GM12872 (cell line): ENCODE measurements at regions not wholly inside any gene's neighbourhood (a gene's known extent, or its start where the extent isn't known, plus 50 kb on each side); places are given as distances from the start of the nearest gene placed in this dataset.

Experiments used
- TF ChIP-seq, protein P1 (sequence below): IDR thresholded peaks from 3 replicates; pipeline ENCODE4 v1.5.1; 2011; ENCODE audit warnings: low read depth, mild to moderate bottlenecking, low read length, moderate library complexity; ENCODE audit not compliant: insufficient read depth

DNA sequence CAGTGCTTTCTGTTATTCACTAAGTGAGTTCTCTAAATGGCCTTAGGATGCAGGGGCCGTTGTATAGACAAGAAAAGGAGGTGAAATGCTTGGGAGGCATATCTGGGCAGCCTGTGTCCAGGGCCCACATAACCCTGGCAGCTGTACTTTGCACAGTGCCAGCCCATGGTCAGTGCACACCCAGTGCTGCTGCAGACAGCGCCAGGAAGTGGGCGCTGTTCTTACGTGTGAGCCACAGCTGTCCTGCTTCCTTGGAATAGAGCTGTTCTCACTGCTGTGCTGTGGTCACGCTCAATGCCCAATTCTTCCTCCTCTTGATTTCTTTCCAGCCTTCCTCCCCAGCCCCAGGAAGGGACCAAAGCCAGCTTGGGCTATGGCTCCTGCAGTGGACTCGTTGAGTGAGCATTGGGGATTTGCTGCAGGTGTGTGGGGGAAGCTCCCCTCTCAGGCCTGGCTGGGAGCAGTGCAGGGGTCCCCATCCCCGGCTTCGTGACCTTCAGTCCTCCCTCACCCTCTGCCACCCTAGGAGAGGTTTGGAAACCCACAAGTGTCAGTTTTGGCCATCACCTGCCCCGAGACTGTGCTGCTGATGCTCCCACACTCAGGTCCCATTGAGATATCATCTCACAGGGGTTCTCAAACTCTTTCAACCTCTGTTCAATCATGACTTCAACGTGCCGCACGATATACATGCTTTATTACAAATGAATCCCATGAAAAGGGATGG lies 246.8 kb upstream of the EXOC2 start:
- TF ChIP-seq, protein P1, sequence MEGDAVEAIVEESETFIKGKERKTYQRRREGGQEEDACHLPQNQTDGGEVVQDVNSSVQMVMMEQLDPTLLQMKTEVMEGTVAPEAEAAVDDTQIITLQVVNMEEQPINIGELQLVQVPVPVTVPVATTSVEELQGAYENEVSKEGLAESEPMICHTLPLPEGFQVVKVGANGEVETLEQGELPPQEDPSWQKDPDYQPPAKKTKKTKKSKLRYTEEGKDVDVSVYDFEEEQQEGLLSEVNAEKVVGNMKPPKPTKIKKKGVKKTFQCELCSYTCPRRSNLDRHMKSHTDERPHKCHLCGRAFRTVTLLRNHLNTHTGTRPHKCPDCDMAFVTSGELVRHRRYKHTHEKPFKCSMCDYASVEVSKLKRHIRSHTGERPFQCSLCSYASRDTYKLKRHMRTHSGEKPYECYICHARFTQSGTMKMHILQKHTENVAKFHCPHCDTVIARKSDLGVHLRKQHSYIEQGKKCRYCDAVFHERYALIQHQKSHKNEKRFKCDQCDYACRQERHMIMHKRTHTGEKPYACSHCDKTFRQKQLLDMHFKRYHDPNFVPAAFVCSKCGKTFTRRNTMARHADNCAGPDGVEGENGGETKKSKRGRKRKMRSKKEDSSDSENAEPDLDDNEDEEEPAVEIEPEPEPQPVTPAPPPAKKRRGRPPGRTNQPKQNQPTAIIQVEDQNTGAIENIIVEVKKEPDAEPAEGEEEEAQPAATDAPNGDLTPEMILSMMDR = no peak

DNA sequence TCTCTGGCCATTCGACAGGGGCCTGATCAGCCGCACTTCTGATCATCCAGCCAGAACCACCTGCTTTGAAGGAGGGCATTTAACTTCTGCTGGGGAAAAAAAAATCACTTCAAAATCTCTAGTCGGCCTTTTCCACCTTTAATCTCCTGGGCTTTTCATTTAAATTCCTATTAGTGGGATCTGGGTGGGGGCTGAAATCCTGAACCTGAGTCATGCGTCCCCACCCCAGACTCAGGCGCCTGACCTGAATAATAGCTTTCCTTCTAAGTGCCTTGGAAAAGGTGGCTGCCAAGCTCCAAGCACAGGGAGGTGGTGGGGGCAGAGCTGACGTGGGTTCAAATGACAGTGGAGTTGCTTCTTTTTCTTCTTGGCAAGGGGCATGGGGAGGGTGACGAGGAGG lies 246.0 kb upstream of the EXOC2 start:
- TF ChIP-seq, protein P1 = no peak

DNA sequence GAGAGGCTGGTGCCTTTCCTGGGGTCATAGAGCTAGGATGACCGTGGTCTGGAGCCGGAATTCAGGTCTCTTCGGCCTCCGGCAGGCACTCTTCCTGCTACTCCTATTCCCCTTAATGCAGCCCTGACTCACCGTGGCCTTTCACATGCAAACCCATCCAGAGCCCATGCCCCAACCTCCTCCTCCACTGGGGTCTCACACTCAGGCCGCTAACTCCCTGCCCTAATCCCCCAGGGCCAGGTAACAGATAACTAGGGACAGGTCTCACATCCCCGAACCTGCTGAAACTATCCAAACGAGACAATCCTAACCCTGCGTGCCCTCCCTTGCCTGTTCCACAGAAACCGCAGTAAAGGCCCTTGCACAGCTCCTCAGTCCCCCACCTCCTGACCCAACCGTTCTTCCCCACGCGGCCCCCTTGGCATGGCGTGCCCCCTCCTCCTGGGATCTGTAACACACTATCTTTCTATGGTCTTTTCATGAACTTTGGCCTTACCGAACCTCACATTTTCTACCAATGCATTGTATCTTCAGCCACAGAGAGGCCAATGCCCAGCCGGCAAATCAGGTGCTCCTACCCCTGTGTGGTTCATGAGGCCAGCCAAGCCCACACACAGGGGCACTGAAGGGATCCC lies 245.4 kb upstream of the EXOC2 start:
- TF ChIP-seq, protein P1 = no peak

DNA sequence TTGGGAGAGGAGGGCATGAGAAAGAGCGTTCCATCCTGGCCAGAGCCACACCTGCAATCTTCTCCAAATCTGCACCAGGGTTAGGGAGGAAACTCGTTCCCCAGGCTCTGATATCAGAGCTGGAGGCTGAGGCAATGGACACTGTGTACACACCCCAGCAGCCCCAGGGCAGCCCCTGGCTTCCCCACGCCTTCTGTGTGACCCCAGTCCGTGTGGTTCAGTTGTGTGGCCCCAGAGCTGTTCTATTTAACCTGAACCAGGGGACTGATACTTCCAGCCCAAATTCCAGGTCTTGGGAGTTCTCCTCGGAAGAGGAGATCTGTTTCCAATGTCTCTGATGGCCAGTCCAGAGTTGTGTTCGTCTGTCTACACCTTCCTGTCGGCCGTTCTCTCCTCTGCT lies 242.6 kb upstream of the EXOC2 start:
- TF ChIP-seq, protein P1 = no peak

DNA sequence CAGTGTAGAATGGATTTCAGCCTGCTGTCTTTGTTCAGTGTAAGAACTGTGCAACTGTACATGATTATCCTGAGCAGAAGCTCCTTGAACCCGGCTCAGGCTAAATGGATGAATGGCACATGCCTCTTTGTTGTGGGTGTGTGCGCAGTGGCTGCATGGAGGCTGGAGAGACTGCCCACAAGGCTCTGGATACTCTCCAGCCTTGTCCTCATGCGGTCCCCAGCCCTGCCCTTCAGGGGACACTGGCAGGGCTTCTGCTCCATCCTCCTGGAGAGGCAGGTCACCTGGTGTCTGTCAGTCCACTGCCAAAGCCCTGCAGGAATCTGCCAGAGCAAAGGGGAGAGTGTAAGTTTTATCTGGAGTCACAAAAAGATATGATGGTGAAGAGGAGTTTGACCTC lies 241.7 kb upstream of the EXOC2 start:
- TF ChIP-seq, protein P1 = no peak

DNA sequence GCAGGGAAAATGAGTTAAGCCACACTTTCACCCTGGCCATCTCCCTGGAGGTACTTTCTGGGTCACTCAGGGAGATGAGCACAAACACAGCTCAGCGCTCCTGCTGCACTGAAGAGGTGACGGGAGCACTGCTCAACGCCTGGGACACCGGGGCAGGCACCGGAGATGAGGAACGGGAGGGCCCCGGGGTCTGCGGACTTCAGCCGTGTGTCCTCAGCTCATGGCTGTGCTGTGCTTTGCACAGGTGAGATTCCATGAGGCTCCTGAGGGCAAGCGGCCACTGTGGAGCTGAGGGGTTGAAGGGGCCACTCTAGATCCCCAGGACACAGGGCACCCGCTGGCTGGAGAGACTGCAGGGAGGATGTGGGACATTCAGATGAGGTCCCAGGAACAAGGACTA lies 234.2 kb upstream of the EXOC2 start:
- TF ChIP-seq, protein P1 = no peak

DNA sequence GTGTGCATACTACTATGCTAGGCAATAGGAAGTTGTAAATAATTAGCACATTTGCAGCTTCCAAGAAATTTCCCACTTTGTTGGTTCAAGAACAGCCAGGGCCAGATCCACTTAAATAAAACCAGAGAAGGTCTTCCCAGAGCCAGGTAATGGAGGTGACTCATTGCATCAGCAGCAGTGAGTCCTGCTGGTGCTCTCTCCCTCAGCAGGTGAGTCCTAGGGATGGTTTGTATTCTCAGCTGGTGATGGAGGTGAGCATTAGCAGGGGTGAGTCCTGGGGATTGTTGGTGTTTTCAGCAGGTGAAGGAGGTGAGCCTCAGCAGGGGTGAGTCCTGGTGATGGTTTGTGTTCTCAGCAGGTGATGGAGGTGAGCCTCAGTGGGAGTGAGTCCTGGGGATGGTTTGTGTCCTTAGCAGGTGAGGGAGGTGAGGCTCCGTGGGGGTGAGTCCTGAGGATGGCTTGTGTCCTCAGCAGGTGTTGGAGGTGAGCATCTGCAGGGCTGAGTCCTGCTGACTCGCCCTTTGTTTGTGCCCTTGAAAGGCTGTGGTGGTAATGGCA lies 232.8 kb upstream of the EXOC2 start:
- TF ChIP-seq, protein P1 = no peak
